ENCODE measurements at regions not wholly inside any gene's neighbourhood (a gene's known extent, or its start where the extent isn't known, plus 50 kb on each side); places are given as distances from the start of the nearest gene placed in this dataset.
"Not testable (repeated sequence)": the region's sequence is repeated elsewhere in the genome, so short reads cannot be mapped to it uniquely, and the experiment has no call there.

GRCh38 chr6:27188061-27188884 is 59.2 kb upstream of the PRSS16 start:
- H3K27ac ChIP-seq = no peak overlapping the region
- H3K36me3 ChIP-seq = no peaks in the 10 kb centered on the region
- DNase-seq = peak; percentile 28
- peak overlapping the region; percentile 47 for H3K4me3 ChIP-seq (ENCODE audit: low read depth, low read length)
- peaks cover 88% of the 10 kb centered on the region for H3K27me3 ChIP-seq (ENCODE audit: insufficient read depth, low read depth, severe bottlenecking)
- TF ChIP-seq CTCF (IDR thresholded peaks at IDR 0.05; ENCODE audit: low read depth, low read length) = no peak
- peaks cover 3% of the 10 kb centered on the region for H3K9me3 ChIP-seq (ENCODE audit: severe bottlenecking)

DNA sequence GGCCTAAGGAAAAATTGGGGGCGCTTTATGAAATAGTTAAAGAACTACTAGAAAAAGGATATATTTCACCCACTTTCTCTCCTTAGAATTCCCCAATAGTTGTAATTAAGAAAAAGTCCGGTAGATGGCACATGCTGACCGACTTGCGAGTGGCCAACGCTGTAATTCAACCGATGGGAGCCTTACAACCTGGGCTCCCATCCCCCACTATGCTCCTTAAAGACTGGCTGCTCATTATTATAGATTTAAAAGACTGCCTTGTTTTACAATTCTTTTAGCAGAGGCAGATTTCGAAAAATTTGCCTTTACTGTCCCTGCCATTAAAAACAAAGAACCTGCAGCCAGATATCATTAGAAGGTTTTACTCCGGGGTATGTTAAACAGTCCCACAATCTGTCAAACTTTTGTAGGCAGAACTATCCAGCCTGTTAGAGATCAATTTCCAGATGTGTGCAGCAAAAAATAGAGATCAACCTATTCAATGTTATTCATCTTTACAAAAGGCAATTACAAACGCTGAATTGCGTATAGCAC is 58.5 kb upstream of the PRSS16 start:
- H3K36me3 ChIP-seq = no peaks in the 10 kb centered on the region
- peaks cover 88% of the 10 kb centered on the region for H3K27me3 ChIP-seq (ENCODE audit: insufficient read depth, low read depth, severe bottlenecking)
- peaks cover 3% of the 10 kb centered on the region for H3K9me3 ChIP-seq (ENCODE audit: severe bottlenecking)
- no peak overlapping the region for H3K27ac ChIP-seq
- peak; percentile 48 for TF ChIP-seq CTCF (IDR thresholded peaks at IDR 0.05; ENCODE audit: low read depth, low read length)
- peak; percentile 75 for DNase-seq
- H3K4me3 ChIP-seq (ENCODE audit: low read depth, low read length) = peak overlapping the region; percentile 47

GRCh38 chr6:27190126-27190525 is 57.4 kb upstream of the PRSS16 start:
- H3K4me3 ChIP-seq (ENCODE audit: low read depth, low read length) = no peak overlapping the region
- TF ChIP-seq CTCF (IDR thresholded peaks at IDR 0.05; ENCODE audit: low read depth, low read length) = no peak
- no peaks in the 10 kb centered on the region for H3K36me3 ChIP-seq
- peaks cover 3% of the 10 kb centered on the region for H3K9me3 ChIP-seq (ENCODE audit: severe bottlenecking)
- H3K27me3 ChIP-seq (ENCODE audit: insufficient read depth, low read depth, severe bottlenecking) = peaks cover 88% of the 10 kb centered on the region
- H3K27ac ChIP-seq = no peak overlapping the region
- DNase-seq = no peak

GRCh38 chr6:27194453-27194852 is 53.0 kb upstream of the PRSS16 start:
- H3K27ac ChIP-seq; DNase-seq; H3K36me3 ChIP-seq; H3K4me3 ChIP-seq (ENCODE audit: low read depth, low read length): not testable (repeated sequence)
- Histone ChIP-seq H3K9me3 (ENCODE audit: severe bottlenecking) (peaks cover 24% of the 10 kb centered on the region), H3K27me3 (ENCODE audit: insufficient read depth, low read depth, severe bottlenecking) (peaks cover 94% of the 10 kb centered on the region)

DNA sequence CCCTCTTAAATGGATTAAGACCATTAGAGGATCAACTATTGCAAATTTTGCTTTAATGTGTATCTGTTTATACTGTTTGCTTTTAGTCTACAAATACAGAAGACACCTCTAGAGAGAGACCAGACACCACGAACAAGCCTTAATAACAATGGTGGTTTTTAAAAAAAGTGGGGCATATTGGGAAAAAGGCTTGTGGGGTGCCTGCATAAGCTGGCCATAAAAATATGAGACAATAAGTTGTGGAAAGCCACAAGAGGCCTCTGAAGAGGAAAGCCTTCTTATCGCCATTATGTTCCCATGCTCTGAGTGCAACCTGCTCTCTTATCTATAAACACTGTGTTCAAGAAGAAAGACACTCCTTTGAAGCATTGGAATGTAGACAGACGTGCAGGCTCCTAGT is 52.0 kb upstream of the PRSS16 start:
- H3K27ac ChIP-seq; H3K36me3 ChIP-seq; DNase-seq; H3K4me3 ChIP-seq (ENCODE audit: low read depth, low read length): not testable (repeated sequence)
- H3K27me3 ChIP-seq (ENCODE audit: insufficient read depth, low read depth, severe bottlenecking) = peaks cover 95% of the 10 kb centered on the region
- peaks cover 26% of the 10 kb centered on the region for H3K9me3 ChIP-seq (ENCODE audit: severe bottlenecking)

Data from WERI-Rb-1 (cell line).